Activated CD8-positive, alpha-beta T cell treated with anti-CD3 and anti-CD28 coated beads for 36 hours (primary cell): ENCODE measurements at regions not wholly inside any gene's neighbourhood (a gene's known extent, or its start where the extent isn't known, plus 50 kb on each side); places are given as distances from the start of the nearest gene placed in this dataset.
A peak's percentile ranks its signal among the peaks of the same experiment; 100 is the strongest.

Source experiments
- ATAC-seq: fragments of 200-7000 bp; cut with Tn5 transposase; one replicate; pipeline ENCODE4 v1.10.0; 2021; ENCODE audit warnings: mild to moderate bottlenecking, moderate library complexity
- CTCF ChIA-PET: fragments of 350-600 bp; sonication (Branson Sonifier 250); formaldehyde crosslinking; loops from one replicate; lab custom pipeline; 2021; ENCODE audit warnings: antibody characterized with exemption; lab: Charles Lee
- POLR2A ChIA-PET: fragments of 350-600 bp; sonication (Branson Sonifier 250); formaldehyde crosslinking; loops from one replicate; lab custom pipeline; 2021; ENCODE audit warnings: antibody characterized with exemption; lab: Charles Lee
- DNase-seq: peaks from one replicate; pipeline ENCODE4 v3.0.0-alpha.2; 2020
- H3K27ac Mint-ChIP-seq: one replicate; pipeline ENCODE4 v1.8.0; 2021; ENCODE audit warnings: mild to moderate bottlenecking, mixed read lengths
- H3K27me3 Mint-ChIP-seq: one replicate; pipeline ENCODE4 v1.8.0; 2021; ENCODE audit warnings: mixed read lengths
- H3K36me3 Mint-ChIP-seq: one replicate; pipeline ENCODE4 v1.8.0; 2021; ENCODE audit warnings: low read depth, mixed read lengths
- H3K4me1 Mint-ChIP-seq: one replicate; pipeline ENCODE4 v1.8.0; 2021; ENCODE audit warnings: low read depth, mixed read lengths
- H3K4me3 Mint-ChIP-seq: one replicate; pipeline ENCODE4 v1.8.0; 2021; ENCODE audit warnings: mild to moderate bottlenecking, moderate library complexity, mixed read lengths
- H3K9me3 Mint-ChIP-seq: one replicate; pipeline ENCODE4 v1.8.0; 2021; ENCODE audit warnings: mixed read lengths
- intact Hi-C: fragments of 100-400 bp; cut with micrococcal nuclease; formaldehyde crosslinking; loops from one replicate; pipeline ENCODE4 v1.10.0; 2022
- TF ChIP-seq, protein P1 (sequence below): fragments of 200-600 bp; IDR thresholded peaks from one replicate; pipeline ENCODE4 v1.8.0; 2022; ENCODE audit warnings: antibody characterized with exemption, mild to moderate bottlenecking

- ChIA-PET CTCF (no interaction called here), POLR2A (no interaction called here)
- Mint-ChIP-seq H3K4me1 (peaks cover 6% of the 10 kb centered on the region), H3K4me3 (no peak overlapping the region), H3K9me3 (peaks cover 1% of the 10 kb centered on the region), H3K36me3 (no peaks in the 10 kb centered on the region), H3K27ac (no peak overlapping the region), H3K27me3 (no peaks in the 10 kb centered on the region)
- intact Hi-C loops = no loop called here
- TF ChIP-seq, protein P1, sequence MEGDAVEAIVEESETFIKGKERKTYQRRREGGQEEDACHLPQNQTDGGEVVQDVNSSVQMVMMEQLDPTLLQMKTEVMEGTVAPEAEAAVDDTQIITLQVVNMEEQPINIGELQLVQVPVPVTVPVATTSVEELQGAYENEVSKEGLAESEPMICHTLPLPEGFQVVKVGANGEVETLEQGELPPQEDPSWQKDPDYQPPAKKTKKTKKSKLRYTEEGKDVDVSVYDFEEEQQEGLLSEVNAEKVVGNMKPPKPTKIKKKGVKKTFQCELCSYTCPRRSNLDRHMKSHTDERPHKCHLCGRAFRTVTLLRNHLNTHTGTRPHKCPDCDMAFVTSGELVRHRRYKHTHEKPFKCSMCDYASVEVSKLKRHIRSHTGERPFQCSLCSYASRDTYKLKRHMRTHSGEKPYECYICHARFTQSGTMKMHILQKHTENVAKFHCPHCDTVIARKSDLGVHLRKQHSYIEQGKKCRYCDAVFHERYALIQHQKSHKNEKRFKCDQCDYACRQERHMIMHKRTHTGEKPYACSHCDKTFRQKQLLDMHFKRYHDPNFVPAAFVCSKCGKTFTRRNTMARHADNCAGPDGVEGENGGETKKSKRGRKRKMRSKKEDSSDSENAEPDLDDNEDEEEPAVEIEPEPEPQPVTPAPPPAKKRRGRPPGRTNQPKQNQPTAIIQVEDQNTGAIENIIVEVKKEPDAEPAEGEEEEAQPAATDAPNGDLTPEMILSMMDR = no peak
- ATAC-seq (no peak), DNase-seq (no peak)
These were observed 134.0 kb upstream of the EGFLAM start for GRCh38 chr5:38124321-38124720.

DNA sequence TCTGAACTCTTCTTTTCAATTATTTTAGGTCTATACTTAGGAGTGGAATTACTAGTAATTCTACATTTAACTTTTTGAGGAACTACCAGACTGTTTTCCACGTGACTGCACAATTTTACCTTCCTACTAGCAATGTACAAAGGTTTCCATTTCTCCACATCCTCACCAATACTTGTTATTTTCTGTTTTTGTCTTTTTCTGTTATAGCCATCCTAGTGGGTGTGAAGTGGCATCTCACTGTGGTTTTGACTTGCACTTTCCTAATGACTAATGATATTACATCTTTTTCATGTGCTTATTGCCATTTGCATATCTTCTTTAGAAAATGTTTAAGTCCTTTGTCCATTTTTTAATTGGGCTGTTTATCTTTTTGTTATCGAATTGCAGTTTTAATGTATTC lies 136.9 kb upstream of the EGFLAM start:
- intact Hi-C loops = no loop called here
- ATAC-seq (peak; percentile 39), DNase-seq (peak; percentile 9)
- no peak overlapping the region for H3K4me3 Mint-ChIP-seq
- TF ChIP-seq, protein P1 = no peak
- H3K9me3 Mint-ChIP-seq = peaks cover 1% of the 10 kb centered on the region
- H3K27me3 Mint-ChIP-seq = peaks cover 1% of the 10 kb centered on the region
- H3K27ac Mint-ChIP-seq = no peak overlapping the region
- ChIA-PET POLR2A (no interaction called here), CTCF (no interaction called here)
- peaks cover 6% of the 10 kb centered on the region for H3K4me1 Mint-ChIP-seq
- no peaks in the 10 kb centered on the region for H3K36me3 Mint-ChIP-seq

DNA sequence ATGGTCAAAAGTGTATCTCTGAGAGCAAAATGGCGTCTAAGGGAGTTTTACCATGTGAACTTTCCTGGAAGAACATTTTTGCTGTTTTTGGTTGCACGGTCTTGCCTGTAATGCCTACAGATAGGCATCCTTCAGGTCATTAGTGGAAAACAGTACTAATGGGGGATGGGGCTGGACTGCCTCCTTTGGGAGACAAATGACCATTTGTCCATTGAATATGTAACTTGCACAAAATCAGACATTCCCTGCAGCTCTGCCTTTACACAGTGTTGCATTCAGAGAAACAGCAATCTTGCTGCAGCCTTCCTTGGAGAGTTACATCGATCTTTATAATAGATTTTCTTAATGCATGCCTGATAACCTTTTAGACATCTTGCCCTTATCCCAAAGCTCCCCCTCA lies 138.5 kb upstream of the EGFLAM start:
- H3K36me3 Mint-ChIP-seq = no peaks in the 10 kb centered on the region
- H3K4me1 Mint-ChIP-seq = peaks cover 6% of the 10 kb centered on the region
- no peak for DNase-seq

GRCh38 chr5:38117784-38118479 lies 140.4 kb upstream of the EGFLAM start:
- intact Hi-C loops = no loop called here
- DNase-seq (no peak), ATAC-seq (no peak)
- ChIA-PET CTCF (no interaction called here), POLR2A (interaction anchor here (1.2 kb wide), 1 partner anchor 37 kb away, joined by 3 read pairs; no protein-coding TSS in a partner anchor)
- peaks cover 6% of the 10 kb centered on the region for H3K4me1 Mint-ChIP-seq
- no peak overlapping the region for H3K4me3 Mint-ChIP-seq
- H3K27ac Mint-ChIP-seq = no peak overlapping the region
- TF ChIP-seq, protein P1 = no peak
- H3K9me3 Mint-ChIP-seq = peaks cover 1% of the 10 kb centered on the region
- H3K27me3 Mint-ChIP-seq = peaks cover 2% of the 10 kb centered on the region
- no peaks in the 10 kb centered on the region for H3K36me3 Mint-ChIP-seq

More for the DNA sequence above, 138.5 kb upstream of the EGFLAM start:
- ATAC-seq = no peak
- intact Hi-C loops = no loop called here
- Mint-ChIP-seq H3K27ac (no peak overlapping the region), H3K9me3 (peaks cover 1% of the 10 kb centered on the region), H3K27me3 (peaks cover 1% of the 10 kb centered on the region), H3K4me3 (no peak overlapping the region)
- TF ChIP-seq, protein P1 = no peak
- CTCF ChIA-PET = no interaction called here
- POLR2A ChIA-PET = no interaction called here

DNA sequence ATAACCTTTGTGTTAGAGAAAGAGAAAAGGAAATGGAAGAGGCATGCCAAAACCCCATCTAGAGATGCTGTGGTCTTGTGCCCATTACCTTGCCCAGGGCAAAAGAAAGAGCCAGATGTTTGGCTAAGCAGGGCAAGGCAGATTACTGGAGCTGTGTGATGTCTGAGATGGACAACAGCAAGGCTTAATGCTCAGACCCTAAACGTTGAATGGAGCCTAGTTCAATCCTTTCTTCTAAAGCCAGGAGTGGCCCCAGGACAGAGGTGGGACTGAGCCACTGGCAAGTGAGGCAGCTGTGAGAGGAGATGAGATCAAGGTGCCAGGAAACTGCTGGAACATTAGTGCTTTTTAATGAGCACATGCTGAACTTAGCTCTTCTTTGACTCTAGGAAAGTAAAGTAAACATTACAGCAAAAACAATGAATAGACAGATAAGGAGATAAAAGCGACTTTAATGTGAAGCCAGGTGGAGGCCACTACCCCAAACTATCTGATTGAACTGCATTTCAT lies 143.0 kb upstream of the EGFLAM start:
- DNase-seq (no peak), ATAC-seq (no peak)
- Mint-ChIP-seq H3K36me3 (no peaks in the 10 kb centered on the region), H3K4me1 (no peaks in the 10 kb centered on the region), H3K27ac (no peak overlapping the region), H3K9me3 (no peaks in the 10 kb centered on the region), H3K27me3 (peaks cover 2% of the 10 kb centered on the region), H3K4me3 (no peak overlapping the region)
- intact Hi-C loops = no loop called here
- ChIA-PET POLR2A (no interaction called here), CTCF (interaction anchor here (1.6 kb wide), 1 partner anchor 278 kb away, joined by 3 read pairs; no protein-coding TSS in a partner anchor)
- TF ChIP-seq, protein P1 = no peak
